T-helper 2 cell treated with Interferon-gamma antibody and Interleukin-4, amounts not matched to agents 100 ng/mL and 5 ng/mL, for 36 hours (primary cell): ENCODE measurements at regions not wholly inside any gene's neighbourhood (a gene's known extent, or its start where the extent isn't known, plus 50 kb on each side); places are given as distances from the start of the nearest gene placed in this dataset.
"Not testable (repeated sequence)": the region's sequence is repeated elsewhere in the genome, so short reads cannot be mapped to it uniquely, and the experiment has no call there.

Experiments
- intact Hi-C: fragments of 100-400 bp; cut with micrococcal nuclease; formaldehyde crosslinking; loops from one replicate; pipeline ENCODE4 v1.15.1; 2023

GRCh38 chr9:79477955-79478771 is 93.6 kb upstream of the TLE4 start:
- intact Hi-C loops: loop anchor here (10.0 kb wide), 1 partner anchor 477 kb away; no protein-coding TSS in a partner anchor

GRCh38 chr9:79480639-79481038 is 91.1 kb upstream of the TLE4 start:
- intact Hi-C loops: no loop called here

DNA sequence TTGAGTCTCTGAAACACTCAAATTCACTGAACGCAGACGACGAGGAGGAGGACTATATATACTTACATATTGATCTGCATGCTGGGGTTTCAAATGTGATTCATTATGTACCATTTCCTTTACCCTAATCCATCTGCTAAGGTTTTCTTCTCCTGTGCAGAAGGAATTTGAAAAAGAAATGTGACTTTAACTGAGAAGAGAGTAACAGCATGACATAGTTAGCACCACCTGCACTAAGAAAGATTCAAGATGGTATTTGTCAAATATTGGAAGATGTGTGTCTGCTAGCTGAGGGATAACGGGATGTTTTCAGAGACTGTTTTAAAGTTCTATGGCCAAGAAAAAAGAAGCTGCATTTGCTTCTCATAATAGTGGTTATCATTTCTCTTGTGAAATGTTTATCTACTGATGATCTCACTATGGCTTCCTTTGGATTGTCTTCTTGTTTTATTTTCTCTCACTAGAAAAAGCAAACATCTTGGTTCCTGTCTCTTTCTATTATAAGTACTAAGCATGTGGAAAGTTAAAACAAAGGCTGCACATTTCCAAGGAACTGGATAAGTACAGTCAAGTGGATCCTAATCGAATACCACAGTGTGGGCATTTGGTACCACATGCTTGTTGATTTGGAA is 89.8 kb upstream of the TLE4 start:
- intact Hi-C loops: no loop called here

DNA sequence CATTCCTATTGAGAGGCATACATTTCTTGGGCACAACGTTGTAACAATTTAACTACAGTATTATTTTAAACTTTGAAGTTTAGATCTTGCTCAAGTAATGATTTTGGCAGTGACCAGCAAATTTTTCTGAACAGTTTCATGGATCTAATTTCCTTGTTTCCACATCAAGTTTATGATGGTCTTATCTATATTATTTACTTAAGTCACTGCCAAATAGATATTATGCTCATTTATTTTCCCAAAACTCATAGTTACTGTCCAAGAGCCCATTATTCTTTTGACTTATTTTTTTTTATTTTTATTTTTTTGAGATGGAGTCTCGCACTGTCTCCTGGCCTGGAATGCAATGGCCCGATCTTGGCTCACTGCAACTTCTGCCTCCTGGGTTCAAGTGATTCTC is 86.5 kb upstream of the TLE4 start:
- intact Hi-C loops: no loop called here

DNA sequence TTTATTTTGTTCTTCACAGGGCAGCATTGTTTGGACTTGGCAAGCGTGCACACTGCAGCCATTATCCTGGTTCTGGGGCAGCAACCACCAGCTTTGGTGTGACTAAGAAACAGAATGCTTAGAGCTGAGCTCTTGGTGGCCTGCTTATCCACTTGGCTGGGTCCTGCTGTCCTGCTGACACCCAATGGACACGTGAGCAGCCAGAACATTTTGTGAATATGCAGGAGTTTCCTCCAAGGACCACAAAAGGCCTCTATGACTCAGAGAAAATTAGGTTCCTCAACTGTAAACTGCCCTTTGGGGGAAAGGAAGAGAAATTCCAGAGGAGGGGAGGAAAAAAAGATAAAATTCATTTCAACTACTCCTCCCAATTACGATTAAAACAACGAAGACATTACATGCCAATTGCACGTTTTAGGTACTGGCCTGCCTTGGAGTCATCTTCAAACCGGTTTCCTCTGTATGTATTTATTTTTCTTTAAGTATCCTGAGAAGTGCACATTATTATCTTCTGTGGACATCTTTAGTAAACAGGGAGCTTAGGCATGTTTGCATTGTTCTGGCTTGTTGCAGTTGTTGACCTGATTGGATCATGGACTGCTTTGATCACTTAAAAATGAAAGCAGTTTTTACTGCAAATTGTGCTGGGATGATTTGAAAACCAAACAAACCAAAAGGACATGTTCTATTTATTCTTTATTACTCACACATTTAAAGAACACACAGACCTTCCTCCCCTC is 82.3 kb upstream of the TLE4 start:
- intact Hi-C loops: no loop called here

DNA sequence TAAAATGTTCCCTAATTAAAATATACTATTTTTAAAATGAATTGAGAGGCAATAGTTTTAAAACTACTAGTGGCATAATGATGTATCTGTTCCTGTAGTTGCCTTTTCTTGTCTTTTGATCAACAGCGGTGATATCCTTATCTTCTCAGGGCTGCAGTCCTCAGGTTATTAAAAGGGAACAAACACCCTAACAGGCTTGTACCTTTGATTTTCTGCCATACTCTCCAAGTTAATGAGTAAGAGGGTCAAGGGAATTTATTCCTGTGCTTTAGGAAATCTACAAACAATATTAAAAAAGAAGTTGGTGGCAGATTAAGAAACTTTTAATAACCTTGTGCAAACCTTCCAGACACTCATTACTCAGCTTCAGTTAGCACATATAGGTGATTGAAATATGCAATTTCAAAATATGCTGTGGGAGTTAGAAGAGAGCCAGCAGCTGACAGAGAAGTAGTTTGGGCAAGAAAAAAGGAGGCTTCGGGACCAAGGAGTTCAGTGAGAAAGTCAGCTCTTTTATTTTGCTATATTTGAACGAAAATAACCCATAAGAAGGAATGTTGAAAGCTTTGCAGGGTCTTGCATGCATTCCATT is 81.0 kb upstream of the TLE4 start:
- intact Hi-C loops: no loop called here

DNA sequence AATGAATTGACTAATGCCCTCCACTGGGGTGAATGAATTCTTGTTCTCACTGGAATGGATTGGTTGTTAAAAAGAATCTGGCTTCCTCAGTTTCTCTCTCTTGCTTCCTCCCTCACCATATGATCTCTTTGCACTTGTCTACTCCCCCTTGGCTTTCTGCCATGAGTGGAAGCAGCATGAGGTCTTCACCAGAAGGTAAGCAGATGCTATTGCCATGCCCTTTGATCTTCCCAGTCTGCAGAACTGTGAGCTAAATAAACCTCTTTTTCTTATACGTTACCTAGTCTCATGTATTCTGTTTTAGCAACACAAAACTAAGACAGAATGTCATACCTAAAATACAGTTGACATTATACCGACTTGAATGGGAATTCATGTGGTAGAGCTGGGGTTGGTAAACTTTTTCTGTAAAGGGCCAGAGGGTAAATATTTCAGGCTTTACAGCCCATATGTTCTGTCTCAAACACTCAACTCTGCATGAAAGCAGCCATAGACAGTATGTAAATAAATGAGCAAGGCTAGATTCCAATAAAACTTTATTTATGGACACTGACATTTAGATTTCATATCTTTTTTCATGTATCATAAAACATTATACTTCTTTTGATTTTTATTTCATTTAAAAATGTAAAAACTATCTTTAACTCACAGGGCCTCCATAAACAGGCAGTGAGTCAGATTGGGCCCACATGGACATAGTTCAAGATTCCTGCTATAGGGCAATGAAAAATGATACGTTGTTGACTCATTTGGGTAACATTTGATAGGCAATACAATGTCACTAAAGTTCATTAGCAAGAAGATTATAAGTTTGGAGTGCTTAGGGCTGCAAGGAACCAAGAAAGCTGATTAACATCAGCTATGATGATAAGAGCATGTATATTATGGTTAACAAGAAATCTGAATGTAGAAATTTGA is 79.4 kb upstream of the TLE4 start:
- intact Hi-C loops: no loop called here

DNA sequence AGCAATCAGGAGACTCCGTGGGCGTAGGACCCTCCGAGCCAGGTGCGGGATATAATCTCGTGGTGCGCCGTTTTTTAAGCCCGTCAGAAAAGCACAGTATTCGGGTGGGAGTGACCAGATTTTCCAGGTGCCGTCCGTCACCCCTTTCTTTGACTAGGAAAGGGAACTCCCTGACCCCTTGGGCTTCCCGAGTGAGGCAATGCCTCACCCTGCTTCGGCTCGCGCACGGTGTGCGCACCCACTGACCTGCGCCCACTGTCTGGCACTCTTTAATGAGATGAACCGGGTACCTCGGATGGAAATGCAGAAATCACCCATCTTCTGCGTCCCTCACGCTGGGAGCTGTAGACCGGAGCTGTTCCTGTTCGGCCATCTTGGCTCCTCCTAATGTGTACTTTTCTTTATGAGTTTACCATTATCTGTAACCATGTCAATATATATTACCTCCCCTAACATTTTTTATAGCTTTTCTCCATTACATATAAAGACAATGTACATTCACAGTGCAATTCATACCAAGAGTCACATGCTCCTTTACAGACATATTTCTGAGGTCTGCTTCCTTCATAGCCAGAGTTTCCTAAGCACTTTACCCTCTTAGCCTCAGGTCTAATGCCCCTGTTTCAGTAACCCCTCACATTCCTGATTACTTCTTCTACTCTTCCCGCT is 71.4 kb upstream of the TLE4 start:
- intact Hi-C loops: not testable (repeated sequence)

GRCh38 chr9:79501546-79501945 is 70.2 kb upstream of the TLE4 start:
- intact Hi-C loops: no loop called here

DNA sequence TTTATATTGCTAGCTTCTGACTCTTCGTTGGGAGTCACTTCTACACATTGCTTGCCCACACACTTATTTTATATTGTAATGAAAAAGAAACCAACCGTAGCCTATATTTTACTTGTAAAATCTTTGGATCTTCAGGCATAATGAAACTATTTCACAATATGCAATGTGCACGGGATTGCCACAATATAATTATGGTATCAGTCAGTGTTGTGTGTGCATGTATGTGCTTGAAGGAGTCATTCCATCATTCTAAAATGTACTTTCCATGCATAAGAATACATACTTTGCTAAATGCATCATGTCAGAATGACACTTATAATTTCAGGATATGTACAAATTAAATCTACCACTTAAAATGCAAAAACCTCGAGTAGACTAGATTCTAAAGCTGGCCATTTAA is 64.0 kb upstream of the TLE4 start:
- intact Hi-C loops: no loop called here

GRCh38 chr9:79512251-79512650 is 59.5 kb upstream of the TLE4 start:
- intact Hi-C loops: no loop called here
